Neural cell (in vitro differentiated cells): ENCODE measurements at regions not wholly inside any gene's neighbourhood (a gene's known extent, or its start where the extent isn't known, plus 50 kb on each side); places are given as distances from the start of the nearest gene placed in this dataset.

Experiments
- H2AFZ ChIP-seq: fragments of 200-600, 300-800 bp; sonication (generic), shearing (Covaris generic); 2 replicates; pipeline ENCODE4 v1.6.0; 2014; ENCODE audit warnings: low read depth, mild to moderate bottlenecking, antibody characterized with exemption, low read length, moderate library complexity
- H3F3A ChIP-seq: fragments of 200-600 bp; shearing (Covaris generic); 2 replicates; pipeline ENCODE4 v1.6.1; 2016; ENCODE audit warnings: mild to moderate bottlenecking, moderate library complexity, mixed read lengths, antibody characterized with exemption, low read length; ENCODE audit not compliant: insufficient read depth, poor library complexity, severe bottlenecking
- H3K27ac ChIP-seq: fragments of 200-600, 300-800 bp; sonication (generic), shearing (Covaris generic); 2 replicates; pipeline ENCODE4 v1.5.1; 2014; ENCODE audit warnings: mild to moderate bottlenecking, low read length, moderate library complexity
- H3K27me3 ChIP-seq: fragments of 300-800, 200-600 bp; sonication (generic), shearing (Covaris generic); 2 replicates; pipeline ENCODE4 v1.6.0; 2014; ENCODE audit warnings: mild to moderate bottlenecking, low read depth, low read length, moderate library complexity; ENCODE audit not compliant: insufficient read depth
- H3K36me3 ChIP-seq: fragments of 300-800, 200-600 bp; sonication (generic), shearing (Covaris generic); 2 replicates; pipeline ENCODE4 v1.5.1; 2014; ENCODE audit warnings: mild to moderate bottlenecking, antibody characterized with exemption, low read length, moderate library complexity; ENCODE audit not compliant: insufficient read depth
- H3K4me2 ChIP-seq: fragments of 300-800, 200-600 bp; sonication (generic), shearing (Covaris generic); 2 replicates; pipeline ENCODE4 v1.6.0; 2014; ENCODE audit warnings: mild to moderate bottlenecking, low read length
- H3K4me3 ChIP-seq: fragments of 300-800, 200-600 bp; sonication (generic), shearing (Covaris generic); 2 replicates; pipeline ENCODE4 v1.5.1; 2014; ENCODE audit warnings: mild to moderate bottlenecking, low read length, moderate library complexity
- H3K79me2 ChIP-seq: fragments of 200-600 bp; shearing (Covaris generic); replicated peaks from 2 replicates; pipeline ENCODE4 v1.6.0; 2014; ENCODE audit warnings: mild to moderate bottlenecking, low read length, moderate library complexity; ENCODE audit not compliant: insufficient read depth
- H3K9ac ChIP-seq: fragments of 300-800, 200-600 bp; sonication (generic), shearing (Covaris generic); 2 replicates; pipeline ENCODE4 v1.6.1; 2016; ENCODE audit warnings: mild to moderate bottlenecking, low read length, mixed read lengths
- H3K9me2 ChIP-seq: fragments of 200-600 bp; shearing (Covaris generic); 2 replicates; pipeline ENCODE4 v1.6.1; 2016; ENCODE audit warnings: mild to moderate bottlenecking, low read length, mixed read lengths; ENCODE audit not compliant: insufficient read depth
- H3K9me3 ChIP-seq: fragments of 200-600, 300-800 bp; sonication (generic), shearing (Covaris generic); 2 replicates; pipeline ENCODE4 v1.6.1; 2016; ENCODE audit warnings: mild to moderate bottlenecking, mixed run types, low read length, moderate library complexity, mixed read lengths
- H4K20me1 ChIP-seq: fragments of 200-600 bp; shearing (Covaris generic); 2 replicates; pipeline ENCODE4 v1.6.1; 2016; ENCODE audit warnings: mild to moderate bottlenecking, mixed run types; ENCODE audit not compliant: insufficient read depth
- EP300 ChIP-seq: fragments of 450-650 bp; conservative IDR thresholded peaks from 2 replicates; pipeline ENCODE4 v1.6.1; 2014; ENCODE audit warnings: antibody characterized with exemption, mild to moderate bottlenecking, moderate library complexity; ENCODE audit not compliant: poor library complexity, severe bottlenecking
- EZH2 ChIP-seq: fragments of 200-600, 300-800 bp; shearing (Covaris generic), sonication (generic); IDR thresholded peaks from 2 replicates; pipeline ENCODE4 v1.6.1; 2014; ENCODE audit warnings: antibody characterized with exemption, low read length, borderline replicate concordance, mild to moderate bottlenecking; ENCODE audit not compliant: insufficient read depth, poor library complexity, severe bottlenecking
- MXI1 ChIP-seq: fragments of 450-650 bp; conservative IDR thresholded peaks from 2 replicates; pipeline ENCODE4 v1.6.1; 2014; ENCODE audit warnings: antibody characterized with exemption, mild to moderate bottlenecking; ENCODE audit not compliant: poor library complexity, severe bottlenecking
- POLR2AphosphoS5 ChIP-seq: IDR thresholded peaks from 2 replicates; pipeline ENCODE4 v1.6.1; 2012
- RAD21 ChIP-seq: fragments of 450-650 bp; conservative IDR thresholded peaks from 2 replicates; pipeline ENCODE4 v1.6.1; 2014; ENCODE audit warnings: antibody characterized with exemption, mild to moderate bottlenecking, moderate library complexity
- SMC3 ChIP-seq: fragments of 450-650 bp; conservative IDR thresholded peaks from 2 replicates; pipeline ENCODE4 v1.6.1; 2014; ENCODE audit warnings: antibody characterized with exemption, mild to moderate bottlenecking, moderate library complexity; ENCODE audit not compliant: poor library complexity
- TAF1 ChIP-seq: IDR thresholded peaks from 2 replicates; pipeline ENCODE4 v1.6.1; 2012; ENCODE audit warnings: low read depth
- TF ChIP-seq, protein P1 (sequence below): IDR thresholded peaks from 2 replicates; pipeline ENCODE4 v1.6.1; 2012; ENCODE audit warnings: borderline replicate concordance
- TF ChIP-seq, protein P2 (sequence below): fragments of 450-650 bp; IDR thresholded peaks from 2 replicates; pipeline ENCODE4 v1.5.1; 2014; ENCODE audit warnings: antibody characterized with exemption, mild to moderate bottlenecking, moderate library complexity; ENCODE audit not compliant: poor library complexity, severe bottlenecking

DNA sequence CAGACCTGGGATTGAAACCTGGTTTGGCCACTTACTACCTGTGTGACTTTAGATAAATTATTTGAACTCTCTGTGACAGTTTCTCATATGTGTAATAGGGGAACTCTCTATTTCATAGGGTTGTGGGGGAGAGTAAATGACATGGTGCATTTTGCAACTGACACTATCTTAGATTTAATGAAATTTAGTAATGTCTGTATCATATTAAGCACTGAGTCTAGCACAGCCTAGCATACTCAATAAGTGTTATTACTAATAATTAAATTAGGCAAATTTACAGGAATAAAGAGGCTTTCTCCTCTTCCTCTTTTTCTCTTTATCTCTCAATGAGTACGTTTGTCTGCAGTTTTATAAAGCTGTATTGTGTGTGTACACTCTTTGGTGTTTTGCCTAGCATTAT, 80.2 kb upstream of the MACF1 start:
- H3K9me3 ChIP-seq: no peaks in the 10 kb centered on the region
- H3K36me3 ChIP-seq: peaks cover 12% of the 10 kb centered on the region
- peaks cover 2% of the 10 kb centered on the region for H3F3A ChIP-seq
- no peak overlapping the region for H3K27ac ChIP-seq
- H2AFZ ChIP-seq: no peak overlapping the region
- no peak overlapping the region for H3K4me3 ChIP-seq
- peaks cover 29% of the 10 kb centered on the region for H3K79me2 ChIP-seq
- no peaks in the 10 kb centered on the region for H3K27me3 ChIP-seq
- no peaks in the 10 kb centered on the region for H4K20me1 ChIP-seq
- no peak overlapping the region for H3K9ac ChIP-seq
- no peaks in the 10 kb centered on the region for H3K9me2 ChIP-seq
- no peak overlapping the region for H3K4me2 ChIP-seq
- no peak for TF ChIP-seq EP300
- TF ChIP-seq, protein P1, sequence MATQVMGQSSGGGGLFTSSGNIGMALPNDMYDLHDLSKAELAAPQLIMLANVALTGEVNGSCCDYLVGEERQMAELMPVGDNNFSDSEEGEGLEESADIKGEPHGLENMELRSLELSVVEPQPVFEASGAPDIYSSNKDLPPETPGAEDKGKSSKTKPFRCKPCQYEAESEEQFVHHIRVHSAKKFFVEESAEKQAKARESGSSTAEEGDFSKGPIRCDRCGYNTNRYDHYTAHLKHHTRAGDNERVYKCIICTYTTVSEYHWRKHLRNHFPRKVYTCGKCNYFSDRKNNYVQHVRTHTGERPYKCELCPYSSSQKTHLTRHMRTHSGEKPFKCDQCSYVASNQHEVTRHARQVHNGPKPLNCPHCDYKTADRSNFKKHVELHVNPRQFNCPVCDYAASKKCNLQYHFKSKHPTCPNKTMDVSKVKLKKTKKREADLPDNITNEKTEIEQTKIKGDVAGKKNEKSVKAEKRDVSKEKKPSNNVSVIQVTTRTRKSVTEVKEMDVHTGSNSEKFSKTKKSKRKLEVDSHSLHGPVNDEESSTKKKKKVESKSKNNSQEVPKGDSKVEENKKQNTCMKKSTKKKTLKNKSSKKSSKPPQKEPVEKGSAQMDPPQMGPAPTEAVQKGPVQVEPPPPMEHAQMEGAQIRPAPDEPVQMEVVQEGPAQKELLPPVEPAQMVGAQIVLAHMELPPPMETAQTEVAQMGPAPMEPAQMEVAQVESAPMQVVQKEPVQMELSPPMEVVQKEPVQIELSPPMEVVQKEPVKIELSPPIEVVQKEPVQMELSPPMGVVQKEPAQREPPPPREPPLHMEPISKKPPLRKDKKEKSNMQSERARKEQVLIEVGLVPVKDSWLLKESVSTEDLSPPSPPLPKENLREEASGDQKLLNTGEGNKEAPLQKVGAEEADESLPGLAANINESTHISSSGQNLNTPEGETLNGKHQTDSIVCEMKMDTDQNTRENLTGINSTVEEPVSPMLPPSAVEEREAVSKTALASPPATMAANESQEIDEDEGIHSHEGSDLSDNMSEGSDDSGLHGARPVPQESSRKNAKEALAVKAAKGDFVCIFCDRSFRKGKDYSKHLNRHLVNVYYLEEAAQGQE: no peak
- TF ChIP-seq, protein P2, sequence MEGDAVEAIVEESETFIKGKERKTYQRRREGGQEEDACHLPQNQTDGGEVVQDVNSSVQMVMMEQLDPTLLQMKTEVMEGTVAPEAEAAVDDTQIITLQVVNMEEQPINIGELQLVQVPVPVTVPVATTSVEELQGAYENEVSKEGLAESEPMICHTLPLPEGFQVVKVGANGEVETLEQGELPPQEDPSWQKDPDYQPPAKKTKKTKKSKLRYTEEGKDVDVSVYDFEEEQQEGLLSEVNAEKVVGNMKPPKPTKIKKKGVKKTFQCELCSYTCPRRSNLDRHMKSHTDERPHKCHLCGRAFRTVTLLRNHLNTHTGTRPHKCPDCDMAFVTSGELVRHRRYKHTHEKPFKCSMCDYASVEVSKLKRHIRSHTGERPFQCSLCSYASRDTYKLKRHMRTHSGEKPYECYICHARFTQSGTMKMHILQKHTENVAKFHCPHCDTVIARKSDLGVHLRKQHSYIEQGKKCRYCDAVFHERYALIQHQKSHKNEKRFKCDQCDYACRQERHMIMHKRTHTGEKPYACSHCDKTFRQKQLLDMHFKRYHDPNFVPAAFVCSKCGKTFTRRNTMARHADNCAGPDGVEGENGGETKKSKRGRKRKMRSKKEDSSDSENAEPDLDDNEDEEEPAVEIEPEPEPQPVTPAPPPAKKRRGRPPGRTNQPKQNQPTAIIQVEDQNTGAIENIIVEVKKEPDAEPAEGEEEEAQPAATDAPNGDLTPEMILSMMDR: no peak
- TF ChIP-seq MXI1: no peak
- no peak for TF ChIP-seq EZH2
- TF ChIP-seq RAD21: no peak
- no peak for TF ChIP-seq POLR2AphosphoS5
- no peak for TF ChIP-seq TAF1
- TF ChIP-seq SMC3: no peak

DNA sequence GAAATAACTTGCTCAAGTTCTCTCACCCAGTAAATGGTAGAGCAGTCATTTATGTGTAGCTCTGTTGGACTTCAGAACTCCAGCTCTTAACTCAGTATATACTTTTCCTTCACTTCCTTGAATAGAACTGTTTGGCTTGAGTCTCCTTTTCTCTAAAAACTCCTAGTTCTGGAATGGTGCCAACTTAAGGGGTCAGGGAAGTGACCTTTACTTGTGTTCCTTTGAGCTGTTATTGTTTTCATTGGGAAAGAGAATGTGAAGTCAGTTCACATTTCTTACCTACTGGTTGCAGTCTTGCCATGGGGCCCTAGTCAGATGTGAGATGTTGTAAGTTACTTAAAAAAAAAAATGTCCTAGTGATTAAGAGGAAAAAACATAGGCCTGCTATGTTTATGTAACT, 77.0 kb upstream of the MACF1 start:
- Histone ChIP-seq H3K27ac (no peak overlapping the region), H3K36me3 (peaks cover 7% of the 10 kb centered on the region), H2AFZ (no peak overlapping the region), H3K4me3 (no peak overlapping the region), H3K9ac (no peak overlapping the region), H3K27me3 (no peaks in the 10 kb centered on the region), H3K9me3 (no peaks in the 10 kb centered on the region), H4K20me1 (no peaks in the 10 kb centered on the region), H3F3A (no peaks in the 10 kb centered on the region), H3K9me2 (no peaks in the 10 kb centered on the region), H3K79me2 (peaks cover 15% of the 10 kb centered on the region), H3K4me2 (no peak overlapping the region)
- TF ChIP-seq POLR2AphosphoS5 (no peak), EZH2 (no peak), EP300 (no peak), TAF1 (no peak)
- TF ChIP-seq, protein P2: no peak
